ENCODE measurements at regions not wholly inside any gene's neighbourhood (a gene's known extent, or its start where the extent isn't known, plus 50 kb on each side); places are given as distances from the start of the nearest gene placed in this dataset.

- TF ChIP-seq POLR2A (IDR thresholded peaks at IDR 0.05) (no peak), CTCF (IDR thresholded peaks at IDR 0.05 in 4 of 5, conservative IDR thresholded peaks at IDR 0.05 in 1 of 5) (no peak)
These were observed 63.5 kb upstream of the OSMR start for GRCh38 chr5:38782180-38782835.
